GM23338 (cell line): ENCODE measurements at regions not wholly inside any gene's neighbourhood (a gene's known extent, or its start where the extent isn't known, plus 50 kb on each side); places are given as distances from the start of the nearest gene placed in this dataset.

ENCODE experiments used
- ATAC-seq: fragments of 200-7000 bp; cut with Tn5 transposase; 3 replicates; pipeline ENCODE4 v1.9.1; 2020
- DNase-seq: peaks from one replicate; pipeline ENCODE4 v3.0.0-alpha.2; 2015; ENCODE audit warnings: low spot score
- H2AFZ ChIP-seq: fragments of 200-600 bp; sonication (generic); 2 replicates; pipeline ENCODE4 v1.8.0; 2016; ENCODE audit warnings: antibody characterized with exemption, mild to moderate bottlenecking, moderate library complexity
- H3F3A ChIP-seq: fragments of 200-600 bp; sonication (generic); replicated peaks from 2 replicates; pipeline ENCODE4 v1.8.0; 2017; ENCODE audit warnings: antibody characterized with exemption, mixed run types, low read depth
- H3K27ac ChIP-seq: fragments of 200-600 bp; sonication (generic); 2 replicates; pipeline ENCODE4 v1.6.1; 2016; ENCODE audit warnings: low read depth
- H3K27me3 ChIP-seq: fragments of 200-600 bp; sonication (generic); 2 replicates; pipeline ENCODE4 v1.8.0; 2016; ENCODE audit warnings: mild to moderate bottlenecking, mixed run types, moderate library complexity; ENCODE audit not compliant: insufficient read depth
- H3K36me3 ChIP-seq: fragments of 200-600 bp; sonication (generic); 2 replicates; pipeline ENCODE4 v1.8.0; 2016; ENCODE audit warnings: mild to moderate bottlenecking; ENCODE audit not compliant: insufficient read depth
- H3K4me1 ChIP-seq: fragments of 200-600 bp; sonication (generic); 2 replicates; pipeline ENCODE4 v1.8.0; 2016; ENCODE audit warnings: mild to moderate bottlenecking, moderate library complexity; ENCODE audit not compliant: insufficient read depth
- H3K4me2 ChIP-seq: fragments of 200-600 bp; sonication (generic); 2 replicates; pipeline ENCODE4 v1.7.1; 2017; ENCODE audit warnings: mixed run types
- H3K4me3 ChIP-seq: fragments of 200-600 bp; sonication (generic); 2 replicates; pipeline ENCODE4 v1.6.1; 2016; ENCODE audit warnings: mixed run types
- H3K79me2 ChIP-seq: fragments of 200-600 bp; sonication (generic); replicated peaks from 2 replicates; pipeline ENCODE4 v1.8.0; 2017; ENCODE audit warnings: mild to moderate bottlenecking; ENCODE audit not compliant: insufficient read depth
- H3K9me2 ChIP-seq: fragments of 200-600 bp; sonication (generic); 2 replicates; pipeline ENCODE4 v1.8.0; 2017; ENCODE audit not compliant: insufficient read depth
- H4K20me1 ChIP-seq: fragments of 200-600 bp; sonication (generic); replicated peaks from 2 replicates; pipeline ENCODE4 v1.8.0; 2017; ENCODE audit warnings: mild to moderate bottlenecking; ENCODE audit not compliant: insufficient read depth
- H3K27ac Mint-ChIP-seq: 2 replicates; pipeline ENCODE4 v1.8.0; 2020; ENCODE audit warnings: inconsistent platforms, mild to moderate bottlenecking, moderate library complexity, mixed read lengths
- H3K27me3 Mint-ChIP-seq: 3 replicates; pipeline ENCODE4 v1.8.0; 2022; ENCODE audit warnings: low read depth, mild to moderate bottlenecking, moderate library complexity, mixed read lengths, inconsistent platforms; ENCODE audit not compliant: insufficient read depth, poor library complexity
- H3K36me3 Mint-ChIP-seq: 3 replicates; pipeline ENCODE4 v1.8.0; 2021; ENCODE audit warnings: low read depth, mild to moderate bottlenecking, inconsistent platforms, moderate library complexity, mixed read lengths
- H3K4me1 Mint-ChIP-seq: 3 replicates; pipeline ENCODE4 v1.8.0; 2020; ENCODE audit warnings: mild to moderate bottlenecking, inconsistent platforms, mixed read lengths
- H3K4me3 Mint-ChIP-seq: 3 replicates; pipeline ENCODE4 v1.8.0; 2021; ENCODE audit warnings: moderate library complexity, mild to moderate bottlenecking, inconsistent platforms, mixed read lengths
- H3K9me3 Mint-ChIP-seq: 3 replicates; pipeline ENCODE4 v1.8.0; 2020; ENCODE audit warnings: moderate library complexity, mild to moderate bottlenecking, inconsistent platforms, mixed read lengths
- CREB1 ChIP-seq: fragments of 250-450 bp; sonication (Bioruptor Pico); IDR thresholded peaks from 2 replicates; pipeline ENCODE4 v1.5.0; 2020; ENCODE audit warnings: low read depth, mild to moderate bottlenecking, moderate library complexity
- EZH2 ChIP-seq: fragments of 200-600 bp; sonication (generic); IDR thresholded peaks from one replicate; pipeline ENCODE4 v1.8.0; 2017; ENCODE audit warnings: antibody characterized with exemption, mild to moderate bottlenecking, low read depth; ENCODE audit not compliant: unreplicated experiment
- EZH2phosphoT487 ChIP-seq: fragments of 200-600 bp; sonication (generic); IDR thresholded peaks from one replicate; pipeline ENCODE4 v1.8.1; 2018; ENCODE audit warnings: antibody characterized with exemption; ENCODE audit not compliant: unreplicated experiment
- JUNB ChIP-seq: IDR thresholded peaks from one replicate; pipeline ENCODE4 v1.6.1; 2016; ENCODE audit warnings: antibody characterized with exemption; ENCODE audit not compliant: unreplicated experiment
- POLR2AphosphoS5 ChIP-seq: IDR thresholded peaks from 2 replicates; pipeline ENCODE4 v1.6.1; 2016; ENCODE audit warnings: antibody characterized with exemption, low read depth
- STAT1 ChIP-seq: IDR thresholded peaks from one replicate; pipeline ENCODE4 v1.6.1; 2016; ENCODE audit warnings: antibody characterized with exemption; ENCODE audit not compliant: unreplicated experiment
- ZNF114 ChIP-seq: fragments of 250-450 bp; sonication (Bioruptor Pico); IDR thresholded peaks from 2 replicates; pipeline ENCODE4 v1.5.0; 2020; ENCODE audit warnings: mild to moderate bottlenecking, moderate library complexity
- TF ChIP-seq, protein P1 (sequence below): IDR thresholded peaks from one replicate; pipeline ENCODE4 v1.6.1; 2018; ENCODE audit warnings: antibody characterized with exemption; ENCODE audit not compliant: unreplicated experiment
- TF ChIP-seq, protein P2 (sequence below), 2 experiments: fragments of 200-600 bp in 1 of 2; sonication (generic) in 1 of 2; conservative IDR thresholded peaks; 2 replicates each; pipeline versions ENCODE4 v1.5.1 to v1.6.1; 2016 to 2017; ENCODE audit warnings: antibody characterized with exemption in 2 of 2, low read depth in 2 of 2, mild to moderate bottlenecking in 2 of 2, moderate library complexity in 1 of 2
- TF ChIP-seq, protein P3 (sequence below): IDR thresholded peaks from 2 replicates; pipeline ENCODE4 v1.6.1; 2016; ENCODE audit warnings: antibody characterized with exemption

DNA sequence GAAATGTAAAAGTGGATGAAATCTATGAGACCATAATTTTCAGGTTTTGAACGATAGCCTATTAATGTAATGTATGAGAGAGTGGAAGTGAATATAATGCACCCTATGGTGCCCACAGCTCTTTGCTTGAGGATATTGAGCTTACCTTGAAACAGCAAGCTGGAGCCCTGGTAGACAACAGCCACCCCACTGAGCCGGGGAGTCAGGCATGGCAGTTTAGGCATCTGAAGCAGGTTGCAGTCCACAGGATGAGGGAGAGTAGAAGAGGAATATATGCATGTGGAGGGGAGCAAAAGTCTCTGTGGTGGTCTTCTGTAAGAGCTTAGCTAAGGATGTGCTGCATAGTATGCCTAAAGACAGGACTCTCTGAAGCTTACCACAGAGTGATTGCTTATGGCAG lies 817.3 kb downstream of the DNAJB9 start:
- no peak overlapping the region for H3K4me2 ChIP-seq
- H3K79me2 ChIP-seq: no peaks in the 10 kb centered on the region
- no peak overlapping the region for H3K27ac ChIP-seq
- H3K9me2 ChIP-seq: peaks cover 4% of the 10 kb centered on the region; the same call in 1 of the 2 replicates
- Mint-ChIP-seq H3K4me3 (no peak overlapping the region), H3K27me3 (no peaks in the 10 kb centered on the region), H3K27ac (no peak overlapping the region), H3K36me3 (no peaks in the 10 kb centered on the region), H3K4me1 (no peaks in the 10 kb centered on the region), H3K9me3 (peaks cover 4% of the 10 kb centered on the region; the same call in 1 of the 3 replicates)
- no peaks in the 10 kb centered on the region for H3F3A ChIP-seq
- no peak overlapping the region for H3K4me3 ChIP-seq
- DNase-seq (no peak), ATAC-seq (no peak)
- no peaks in the 10 kb centered on the region for H3K27me3 ChIP-seq
- H4K20me1 ChIP-seq: no peaks in the 10 kb centered on the region
- no peaks in the 10 kb centered on the region for H3K36me3 ChIP-seq
- H2AFZ ChIP-seq: no peak overlapping the region
- no peaks in the 10 kb centered on the region for H3K4me1 ChIP-seq
- TF ChIP-seq STAT1: no peak
- no peak for TF ChIP-seq ZNF114 (CRISPR knock-in tag)
- no peak for TF ChIP-seq POLR2AphosphoS5
- no peak for TF ChIP-seq EZH2phosphoT487
- TF ChIP-seq, protein P1, sequence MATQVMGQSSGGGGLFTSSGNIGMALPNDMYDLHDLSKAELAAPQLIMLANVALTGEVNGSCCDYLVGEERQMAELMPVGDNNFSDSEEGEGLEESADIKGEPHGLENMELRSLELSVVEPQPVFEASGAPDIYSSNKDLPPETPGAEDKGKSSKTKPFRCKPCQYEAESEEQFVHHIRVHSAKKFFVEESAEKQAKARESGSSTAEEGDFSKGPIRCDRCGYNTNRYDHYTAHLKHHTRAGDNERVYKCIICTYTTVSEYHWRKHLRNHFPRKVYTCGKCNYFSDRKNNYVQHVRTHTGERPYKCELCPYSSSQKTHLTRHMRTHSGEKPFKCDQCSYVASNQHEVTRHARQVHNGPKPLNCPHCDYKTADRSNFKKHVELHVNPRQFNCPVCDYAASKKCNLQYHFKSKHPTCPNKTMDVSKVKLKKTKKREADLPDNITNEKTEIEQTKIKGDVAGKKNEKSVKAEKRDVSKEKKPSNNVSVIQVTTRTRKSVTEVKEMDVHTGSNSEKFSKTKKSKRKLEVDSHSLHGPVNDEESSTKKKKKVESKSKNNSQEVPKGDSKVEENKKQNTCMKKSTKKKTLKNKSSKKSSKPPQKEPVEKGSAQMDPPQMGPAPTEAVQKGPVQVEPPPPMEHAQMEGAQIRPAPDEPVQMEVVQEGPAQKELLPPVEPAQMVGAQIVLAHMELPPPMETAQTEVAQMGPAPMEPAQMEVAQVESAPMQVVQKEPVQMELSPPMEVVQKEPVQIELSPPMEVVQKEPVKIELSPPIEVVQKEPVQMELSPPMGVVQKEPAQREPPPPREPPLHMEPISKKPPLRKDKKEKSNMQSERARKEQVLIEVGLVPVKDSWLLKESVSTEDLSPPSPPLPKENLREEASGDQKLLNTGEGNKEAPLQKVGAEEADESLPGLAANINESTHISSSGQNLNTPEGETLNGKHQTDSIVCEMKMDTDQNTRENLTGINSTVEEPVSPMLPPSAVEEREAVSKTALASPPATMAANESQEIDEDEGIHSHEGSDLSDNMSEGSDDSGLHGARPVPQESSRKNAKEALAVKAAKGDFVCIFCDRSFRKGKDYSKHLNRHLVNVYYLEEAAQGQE: no peak
- no peak for TF ChIP-seq JUNB
- TF ChIP-seq, protein P2, sequence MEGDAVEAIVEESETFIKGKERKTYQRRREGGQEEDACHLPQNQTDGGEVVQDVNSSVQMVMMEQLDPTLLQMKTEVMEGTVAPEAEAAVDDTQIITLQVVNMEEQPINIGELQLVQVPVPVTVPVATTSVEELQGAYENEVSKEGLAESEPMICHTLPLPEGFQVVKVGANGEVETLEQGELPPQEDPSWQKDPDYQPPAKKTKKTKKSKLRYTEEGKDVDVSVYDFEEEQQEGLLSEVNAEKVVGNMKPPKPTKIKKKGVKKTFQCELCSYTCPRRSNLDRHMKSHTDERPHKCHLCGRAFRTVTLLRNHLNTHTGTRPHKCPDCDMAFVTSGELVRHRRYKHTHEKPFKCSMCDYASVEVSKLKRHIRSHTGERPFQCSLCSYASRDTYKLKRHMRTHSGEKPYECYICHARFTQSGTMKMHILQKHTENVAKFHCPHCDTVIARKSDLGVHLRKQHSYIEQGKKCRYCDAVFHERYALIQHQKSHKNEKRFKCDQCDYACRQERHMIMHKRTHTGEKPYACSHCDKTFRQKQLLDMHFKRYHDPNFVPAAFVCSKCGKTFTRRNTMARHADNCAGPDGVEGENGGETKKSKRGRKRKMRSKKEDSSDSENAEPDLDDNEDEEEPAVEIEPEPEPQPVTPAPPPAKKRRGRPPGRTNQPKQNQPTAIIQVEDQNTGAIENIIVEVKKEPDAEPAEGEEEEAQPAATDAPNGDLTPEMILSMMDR (conservative IDR thresholded peaks at IDR 0.05; ENCODE audit: low read depth in 2 of 2): no peak
- TF ChIP-seq, protein P3, sequence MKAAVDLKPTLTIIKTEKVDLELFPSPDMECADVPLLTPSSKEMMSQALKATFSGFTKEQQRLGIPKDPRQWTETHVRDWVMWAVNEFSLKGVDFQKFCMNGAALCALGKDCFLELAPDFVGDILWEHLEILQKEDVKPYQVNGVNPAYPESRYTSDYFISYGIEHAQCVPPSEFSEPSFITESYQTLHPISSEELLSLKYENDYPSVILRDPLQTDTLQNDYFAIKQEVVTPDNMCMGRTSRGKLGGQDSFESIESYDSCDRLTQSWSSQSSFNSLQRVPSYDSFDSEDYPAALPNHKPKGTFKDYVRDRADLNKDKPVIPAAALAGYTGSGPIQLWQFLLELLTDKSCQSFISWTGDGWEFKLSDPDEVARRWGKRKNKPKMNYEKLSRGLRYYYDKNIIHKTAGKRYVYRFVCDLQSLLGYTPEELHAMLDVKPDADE: no peak
- TF ChIP-seq CREB1: no peak

DNA sequence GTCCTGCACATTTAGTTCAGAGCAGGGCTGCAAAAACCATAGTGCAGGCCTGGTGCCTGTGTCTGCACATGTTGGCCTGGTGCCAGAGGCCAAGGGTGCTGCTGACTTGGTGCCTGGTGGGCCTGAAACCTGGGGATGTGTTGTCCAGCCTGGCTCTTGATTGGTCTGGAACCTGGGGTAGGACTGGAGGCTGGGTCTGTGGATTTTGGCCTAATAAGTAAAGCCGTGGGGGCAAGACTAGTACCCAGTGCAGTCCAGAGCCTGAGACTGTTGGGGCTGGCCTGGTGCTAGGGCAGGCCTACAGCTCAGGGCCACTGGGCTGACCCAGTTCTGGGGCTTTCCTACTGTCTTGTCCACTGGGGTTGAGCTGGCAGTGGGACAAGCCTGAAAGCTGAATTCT lies 817.9 kb downstream of the DNAJB9 start:
- Histone ChIP-seq H3K79me2 (no peaks in the 10 kb centered on the region), H2AFZ (no peak overlapping the region), H3K27me3 (no peaks in the 10 kb centered on the region), H3F3A (no peaks in the 10 kb centered on the region), H3K4me1 (no peaks in the 10 kb centered on the region), H3K9me2 (peaks cover 4% of the 10 kb centered on the region; the same call in 1 of the 2 replicates), H4K20me1 (no peaks in the 10 kb centered on the region), H3K4me2 (no peak overlapping the region), H3K4me3 (no peak overlapping the region), H3K36me3 (no peaks in the 10 kb centered on the region), H3K27ac (no peak overlapping the region)
- no peaks in the 10 kb centered on the region for H3K27me3 Mint-ChIP-seq
- TF ChIP-seq EZH2 (no peak), POLR2AphosphoS5 (no peak)
- TF ChIP-seq, protein P3: no peak
- H3K27ac Mint-ChIP-seq: no peak overlapping the region
- ATAC-seq (no peak), DNase-seq (no peak)
- H3K4me1 Mint-ChIP-seq: no peaks in the 10 kb centered on the region
- H3K4me3 Mint-ChIP-seq: no peak overlapping the region
- H3K9me3 Mint-ChIP-seq: peaks cover 4% of the 10 kb centered on the region; the same call in 1 of the 3 replicates
- no peaks in the 10 kb centered on the region for H3K36me3 Mint-ChIP-seq
